ENCODE measurements at regions not wholly inside any gene's neighbourhood (a gene's known extent, or its start where the extent isn't known, plus 50 kb on each side); places are given as distances from the start of the nearest gene placed in this dataset.

DNA sequence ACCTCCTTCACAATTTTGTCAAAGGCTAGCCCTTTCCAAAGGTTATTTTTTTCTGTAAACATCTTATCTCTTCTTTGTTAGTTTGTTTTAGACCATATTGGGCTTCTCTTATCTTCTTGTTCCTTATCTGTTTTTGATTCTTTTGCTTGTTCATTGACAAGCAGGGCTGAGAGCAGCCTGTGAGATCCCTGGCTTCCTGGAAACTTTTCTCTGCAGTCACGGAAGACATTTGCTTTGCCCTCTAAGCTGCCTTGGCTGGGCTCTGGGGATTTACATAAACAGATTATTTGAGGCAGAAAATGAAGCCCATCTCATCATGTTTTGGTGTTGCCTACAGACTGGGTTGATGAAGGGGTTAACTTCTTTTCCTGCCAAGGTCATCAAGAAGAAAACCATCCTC lies 157.4 kb upstream of the AMOT start:
- TF ChIP-seq, protein P1, sequence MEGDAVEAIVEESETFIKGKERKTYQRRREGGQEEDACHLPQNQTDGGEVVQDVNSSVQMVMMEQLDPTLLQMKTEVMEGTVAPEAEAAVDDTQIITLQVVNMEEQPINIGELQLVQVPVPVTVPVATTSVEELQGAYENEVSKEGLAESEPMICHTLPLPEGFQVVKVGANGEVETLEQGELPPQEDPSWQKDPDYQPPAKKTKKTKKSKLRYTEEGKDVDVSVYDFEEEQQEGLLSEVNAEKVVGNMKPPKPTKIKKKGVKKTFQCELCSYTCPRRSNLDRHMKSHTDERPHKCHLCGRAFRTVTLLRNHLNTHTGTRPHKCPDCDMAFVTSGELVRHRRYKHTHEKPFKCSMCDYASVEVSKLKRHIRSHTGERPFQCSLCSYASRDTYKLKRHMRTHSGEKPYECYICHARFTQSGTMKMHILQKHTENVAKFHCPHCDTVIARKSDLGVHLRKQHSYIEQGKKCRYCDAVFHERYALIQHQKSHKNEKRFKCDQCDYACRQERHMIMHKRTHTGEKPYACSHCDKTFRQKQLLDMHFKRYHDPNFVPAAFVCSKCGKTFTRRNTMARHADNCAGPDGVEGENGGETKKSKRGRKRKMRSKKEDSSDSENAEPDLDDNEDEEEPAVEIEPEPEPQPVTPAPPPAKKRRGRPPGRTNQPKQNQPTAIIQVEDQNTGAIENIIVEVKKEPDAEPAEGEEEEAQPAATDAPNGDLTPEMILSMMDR (IDR thresholded peaks at IDR 0.05; ENCODE audit: borderline replicate concordance, extremely low read depth, low read length, poor library complexity, severe bottlenecking): no peak
- TF ChIP-seq EZH2 (IDR thresholded peaks at IDR 0.05; ENCODE audit: borderline replicate concordance, low read depth, low read length, severe bottlenecking): no peak

Data from DND-41 (cell line).